HG02642 (cell line): ENCODE measurements at regions not wholly inside any gene's neighbourhood (a gene's known extent, or its start where the extent isn't known, plus 50 kb on each side); places are given as distances from the start of the nearest gene placed in this dataset.
"Not testable (repeated sequence)": the region's sequence is repeated elsewhere in the genome, so short reads cannot be mapped to it uniquely, and the experiment has no call there.

Experiments used
- ATAC-seq: cut with Tn5 transposase; IDR thresholded peaks from one replicate; pipeline ENCODE4 v1.9.1; 2021; ENCODE audit warnings: mild to moderate bottlenecking; ENCODE audit not compliant: unreplicated experiment, poor library complexity

GRCh38 chr3:66907136-66907535 lies 91.0 kb upstream of the KBTBD8 start:
- ATAC-seq = no peak

DNA sequence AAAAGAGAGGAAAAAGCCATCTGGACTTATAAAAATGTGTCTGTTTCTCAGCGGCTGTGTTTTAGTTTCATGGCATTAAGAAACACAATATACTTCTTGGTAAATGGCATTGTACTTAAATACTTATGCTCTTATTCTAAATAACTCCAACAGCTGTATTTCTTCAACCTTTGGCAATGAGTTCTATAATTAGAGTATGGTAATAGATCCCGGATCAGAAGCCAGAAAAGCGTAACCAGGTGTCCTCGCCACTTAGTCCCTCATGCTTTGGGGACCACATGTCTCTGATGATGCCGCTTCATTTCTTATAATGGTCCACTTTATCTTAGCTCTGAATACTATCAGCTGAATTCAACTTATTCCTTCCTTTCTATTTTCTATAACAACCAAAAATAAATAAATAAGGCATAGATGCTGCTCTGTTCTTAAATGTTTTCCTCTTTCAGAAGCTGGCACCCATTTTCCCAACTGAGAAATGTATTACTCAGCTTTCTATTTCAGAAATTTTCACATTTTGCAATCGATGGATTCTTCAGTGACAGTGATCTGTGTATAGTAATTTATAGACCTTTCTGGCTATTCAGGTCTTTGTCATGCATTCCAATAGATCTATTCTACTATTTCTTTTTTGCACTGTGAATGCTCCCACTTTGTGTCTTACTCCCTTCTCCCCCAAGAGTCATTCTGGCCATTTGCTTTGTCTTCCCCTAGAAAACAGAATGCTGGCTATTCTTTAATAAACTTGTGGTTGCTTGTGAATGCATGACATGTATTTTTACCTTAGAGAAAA lies 87.6 kb upstream of the KBTBD8 start:
- ATAC-seq = no peak

GRCh38 chr3:66912306-66912705 lies 85.8 kb upstream of the KBTBD8 start:
- ATAC-seq = no peak

GRCh38 chr3:66922058-66922457 lies 76.0 kb upstream of the KBTBD8 start:
- no peak for ATAC-seq

- ATAC-seq = no peak
Observed at GRCh38 chr3:66923969-66924368, 74.1 kb upstream of the KBTBD8 start.

DNA sequence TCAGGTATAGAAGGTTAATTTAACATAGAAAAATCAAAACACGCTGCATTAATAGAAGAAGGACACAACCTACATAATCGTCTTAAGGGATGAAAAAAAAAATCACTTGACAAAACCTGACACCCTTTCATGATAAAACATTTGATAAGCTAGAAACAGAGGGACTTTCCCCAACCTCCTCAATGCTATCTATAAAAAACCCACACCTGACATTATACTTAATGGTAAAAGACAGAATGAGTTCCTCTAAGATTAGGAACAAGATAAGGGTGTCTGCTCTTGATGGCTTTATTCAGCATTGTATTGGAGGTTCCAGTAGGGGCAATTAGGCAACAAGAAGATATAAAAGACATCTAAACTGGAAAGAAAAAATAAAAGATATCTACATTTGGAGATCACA lies 69.9 kb upstream of the KBTBD8 start:
- no peak for ATAC-seq

DNA sequence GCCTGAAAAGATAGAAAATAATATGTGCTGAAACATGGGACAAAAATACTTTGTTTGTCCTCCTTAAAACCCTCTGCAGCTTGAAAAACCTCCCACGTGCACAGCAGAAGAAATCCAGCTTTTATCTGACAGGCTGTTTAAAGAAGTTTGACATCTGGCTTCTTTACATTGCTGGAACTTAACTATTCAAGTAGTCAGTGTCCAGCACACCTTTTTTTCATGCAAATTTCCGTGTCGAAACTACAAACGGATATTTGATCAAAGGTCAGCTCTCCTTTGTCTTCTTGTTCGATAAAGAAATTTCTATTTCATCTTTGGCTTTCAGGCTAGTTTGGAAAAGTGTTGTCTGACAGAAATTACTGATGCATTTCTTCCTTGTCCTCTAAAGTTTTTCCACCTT lies 66.8 kb upstream of the KBTBD8 start:
- no peak for ATAC-seq

DNA sequence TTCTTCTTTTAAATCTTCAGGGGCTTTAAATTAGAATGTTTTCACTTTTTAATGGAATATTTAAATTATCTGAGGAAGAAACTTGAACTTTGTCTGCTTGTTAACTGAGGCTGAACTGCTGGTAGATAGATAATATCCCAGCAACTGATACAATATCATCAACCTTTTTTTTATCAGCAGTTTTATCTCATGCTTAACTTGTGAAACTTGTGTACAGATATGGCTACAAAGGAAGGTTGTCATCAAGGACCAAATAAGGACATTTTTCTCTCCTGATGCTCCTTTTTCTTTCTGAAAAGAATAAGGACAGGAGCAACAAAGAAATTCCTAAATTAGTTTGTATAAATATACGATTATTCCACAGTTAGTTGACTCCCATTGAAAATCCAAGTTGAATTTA lies 66.4 kb upstream of the KBTBD8 start:
- no peak for ATAC-seq

DNA sequence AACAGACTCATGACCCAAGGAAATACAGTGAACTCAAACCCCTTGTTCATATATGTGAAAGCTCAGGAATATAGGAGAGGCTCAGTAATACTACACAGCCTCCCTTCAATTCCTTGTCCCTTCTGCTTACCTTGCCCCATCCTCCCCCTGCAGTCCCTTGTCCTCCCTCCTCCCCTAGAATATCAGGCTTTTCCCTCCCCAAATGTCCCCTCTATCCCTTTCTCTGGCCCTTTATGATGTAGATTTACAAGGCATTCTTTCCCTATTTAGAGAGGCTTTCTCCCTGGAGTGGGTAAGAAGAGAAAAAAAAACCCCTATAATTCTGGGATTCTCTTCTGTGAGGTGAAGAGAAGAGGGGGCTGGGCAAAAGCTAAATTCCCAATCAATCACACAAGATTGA lies 64.9 kb upstream of the KBTBD8 start:
- no peak for ATAC-seq

GRCh38 chr3:66934041-66934440 lies 64.1 kb upstream of the KBTBD8 start:
- ATAC-seq = no peak

DNA sequence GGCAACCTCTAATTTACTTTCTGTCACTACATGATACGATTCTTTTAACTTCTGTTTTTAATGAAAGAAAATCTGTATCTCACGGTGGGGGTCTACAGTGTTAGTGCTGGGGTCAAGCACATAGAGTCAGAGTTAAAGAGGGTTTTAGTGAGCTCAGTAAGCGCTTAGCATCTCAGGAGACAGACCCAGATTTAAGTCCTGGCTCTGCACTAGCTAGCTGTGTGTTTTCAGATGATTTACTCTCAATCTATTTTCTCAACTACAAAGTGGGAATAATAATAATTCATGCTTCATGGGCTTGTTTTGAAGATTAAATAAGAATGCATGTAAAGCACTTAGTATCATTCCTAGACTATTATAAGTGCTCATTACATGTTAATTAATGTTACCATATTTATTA lies 63.4 kb upstream of the KBTBD8 start:
- ATAC-seq = no peak

DNA sequence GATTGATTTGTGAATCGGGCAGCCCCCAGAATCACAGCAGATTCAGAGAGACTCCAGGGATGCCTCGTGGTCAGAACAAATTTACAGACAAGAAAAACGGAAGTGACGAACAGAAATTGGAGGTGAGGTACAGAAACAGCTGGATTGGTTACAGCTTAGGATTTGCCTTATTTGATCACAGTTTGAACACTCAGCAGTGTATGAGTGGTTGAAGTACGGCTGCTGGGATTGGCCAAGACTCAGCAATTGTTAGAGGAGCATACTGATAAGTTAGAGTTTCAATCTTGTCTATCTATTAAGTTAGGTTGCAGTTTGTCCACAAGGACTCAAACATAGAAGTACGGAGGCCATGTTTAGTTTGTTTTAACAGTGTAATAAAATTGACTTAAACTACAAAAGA lies 61.1 kb upstream of the KBTBD8 start:
- ATAC-seq = not testable (repeated sequence)

- peak; percentile 80 for ATAC-seq
Observed at GRCh38 chr3:66938338-66938963, 59.7 kb upstream of the KBTBD8 start.

DNA sequence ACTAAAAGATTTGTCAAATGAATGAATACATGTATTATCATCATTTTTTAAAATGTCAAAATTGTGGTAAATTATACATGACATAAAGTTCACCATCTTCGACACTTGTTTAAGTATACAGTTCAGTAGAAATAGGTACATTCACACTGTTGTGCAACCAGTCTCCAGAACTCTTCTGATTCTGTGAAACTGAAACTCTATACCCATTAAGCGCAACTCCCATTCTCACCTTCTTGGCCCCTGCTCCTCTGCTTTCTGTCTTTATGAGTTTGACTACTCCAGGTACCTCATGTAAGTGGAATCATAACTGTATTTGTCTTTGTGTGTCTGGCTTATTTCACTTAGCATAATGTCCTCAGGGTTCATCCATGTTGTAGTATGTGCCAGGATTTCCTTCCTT lies 50.1 kb upstream of the KBTBD8 start:
- ATAC-seq = no peak
